ENCODE measurements at regions not wholly inside any gene's neighbourhood (a gene's known extent, or its start where the extent isn't known, plus 50 kb on each side); places are given as distances from the start of the nearest gene placed in this dataset.

DNA sequence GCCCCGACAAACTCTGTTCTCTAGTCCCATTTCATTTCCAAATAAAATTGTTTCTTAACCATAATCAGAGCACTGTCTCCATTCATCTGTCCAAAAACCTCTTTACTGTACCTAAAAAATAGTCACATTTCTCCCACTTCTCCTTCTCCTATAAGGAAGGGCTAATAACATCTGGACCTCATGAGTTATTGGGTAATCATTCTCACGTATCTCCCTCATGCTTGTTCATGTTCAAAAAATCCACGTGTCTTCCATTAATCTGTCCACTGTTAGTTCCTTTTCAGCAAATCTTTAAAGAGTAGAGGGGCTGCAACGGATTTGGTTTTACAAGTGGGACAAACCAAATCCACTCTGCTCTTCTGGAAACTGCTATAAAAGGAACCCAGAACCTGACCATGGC lies 1418.8 kb downstream of the MRPL39 start:
- no peak overlapping the region for H3K27ac ChIP-seq (ENCODE audit: low read length in 2 of 2)
- H2AFZ ChIP-seq (ENCODE audit: insufficient read depth, low read depth, low read length, poor library complexity, severe bottlenecking) = no peak overlapping the region
- no peaks in the 10 kb centered on the region for H3K4me1 ChIP-seq (ENCODE audit: control insufficient read depth in 2 of 2, insufficient read depth in 2 of 2, low read length in 2 of 2)
- Mint-ChIP-seq H3K27me3 (no peaks in the 10 kb centered on the region), H3K27ac (no peak overlapping the region), H3K4me3 (no peak overlapping the region), H3K4me1 (no peaks in the 10 kb centered on the region), H3K9me3 (ENCODE audit: insufficient read depth) (no peaks in the 10 kb centered on the region)
- no peak overlapping the region for H3K9ac ChIP-seq (ENCODE audit: low read length)
- no peak overlapping the region for H3K4me3 ChIP-seq (ENCODE audit: control extremely low read depth in 1 of 5, extremely low read depth in 1 of 5, insufficient read depth in 1 of 5, low read depth in 2 of 5, low read length in 4 of 5)
- TF ChIP-seq CTCF (IDR thresholded peaks at IDR 0.05) (no peak), EZH2 (IDR thresholded peaks at IDR 0.05; ENCODE audit: borderline replicate concordance, insufficient read depth, low read depth, low read length, poor library complexity, severe bottlenecking) (no peak)
- no peaks in the 10 kb centered on the region for H3K36me3 ChIP-seq (replicated peaks in 1 of 2; ENCODE audit: control extremely low read depth in 1 of 2, control insufficient read depth in 1 of 2, extremely low read depth in 1 of 2, insufficient read depth in 2 of 2, low read length in 1 of 2)
- POLR2A ChIA-PET = no interaction called here
- no peak for ATAC-seq (ENCODE audit: low read depth)
- H4K20me1 ChIP-seq (ENCODE audit: control insufficient read depth, insufficient read depth, low read length, poor library complexity, severe bottlenecking) = no peaks in the 10 kb centered on the region
- DNase-seq = no peak
- no CpG with 5 or more reads among the region's 4 CpGs for WGBS (ENCODE audit: insufficient coverage)
- H3K9me3 ChIP-seq (ENCODE audit: control extremely low read depth in 1 of 3, control insufficient read depth in 2 of 3, insufficient read depth in 1 of 3, low read length in 2 of 3) = no peaks in the 10 kb centered on the region
- CTCF ChIA-PET = no interaction called here
- intact Hi-C loops (cut with micrococcal nuclease) = no loop called here
- H3K79me2 ChIP-seq (ENCODE audit: control insufficient read depth, insufficient read depth, low read length) = no peaks in the 10 kb centered on the region
- no peaks in the 10 kb centered on the region for H3K27me3 ChIP-seq (replicated peaks in 1 of 4; ENCODE audit: control extremely low read depth in 1 of 4, control insufficient read depth in 3 of 4, insufficient read depth in 4 of 4, low read length in 3 of 4)
- no peak overlapping the region for H3K4me2 ChIP-seq (replicated peaks; ENCODE audit: low read depth, low read length, poor library complexity, severe bottlenecking)

DNA sequence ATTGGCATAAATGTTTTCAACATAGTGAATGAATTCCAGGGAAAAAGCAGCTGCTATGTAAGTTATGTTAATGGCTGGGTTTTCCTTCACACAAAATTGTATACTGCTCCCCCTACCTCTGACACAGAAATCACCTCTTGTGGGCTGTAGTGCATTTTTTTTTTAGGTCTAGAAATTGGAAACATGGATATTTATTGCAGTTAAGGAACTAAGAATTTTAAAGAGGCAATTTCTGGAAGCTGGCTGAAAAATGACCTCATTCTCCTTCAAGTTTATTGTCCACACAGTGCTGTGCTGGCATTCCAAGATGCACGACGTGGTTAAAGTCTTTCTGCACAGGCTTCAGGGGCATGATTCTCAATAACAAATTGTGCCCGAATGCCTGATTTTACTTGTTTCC lies 1424.2 kb downstream of the MRPL39 start:
- no peak overlapping the region for H3K9ac ChIP-seq (ENCODE audit: low read length)
- H3K27ac Mint-ChIP-seq = no peak overlapping the region
- no peak overlapping the region for H3K4me3 ChIP-seq (ENCODE audit: control extremely low read depth in 1 of 5, extremely low read depth in 1 of 5, insufficient read depth in 1 of 5, low read depth in 2 of 5, low read length in 4 of 5)
- no peak overlapping the region for H2AFZ ChIP-seq (ENCODE audit: insufficient read depth, low read depth, low read length, poor library complexity, severe bottlenecking)
- DNase-seq (no peak), ATAC-seq (ENCODE audit: low read depth) (no peak)
- no peaks in the 10 kb centered on the region for H3K27me3 ChIP-seq (replicated peaks in 1 of 4; ENCODE audit: control extremely low read depth in 1 of 4, control insufficient read depth in 3 of 4, insufficient read depth in 4 of 4, low read length in 3 of 4)
- no peaks in the 10 kb centered on the region for H4K20me1 ChIP-seq (ENCODE audit: control insufficient read depth, insufficient read depth, low read length, poor library complexity, severe bottlenecking)
- H3K4me1 ChIP-seq (ENCODE audit: control insufficient read depth in 2 of 2, insufficient read depth in 2 of 2, low read length in 2 of 2) = no peaks in the 10 kb centered on the region
- no peak overlapping the region for H3K27ac ChIP-seq (ENCODE audit: low read length in 2 of 2)
- intact Hi-C loops (cut with micrococcal nuclease) = no loop called here
- no peak overlapping the region for H3K4me2 ChIP-seq (replicated peaks; ENCODE audit: low read depth, low read length, poor library complexity, severe bottlenecking)
- H3K79me2 ChIP-seq (ENCODE audit: control insufficient read depth, insufficient read depth, low read length) = no peaks in the 10 kb centered on the region
- POLR2A ChIA-PET = no interaction called here
- no peaks in the 10 kb centered on the region for H3K4me1 Mint-ChIP-seq
- H3K9me3 Mint-ChIP-seq (ENCODE audit: insufficient read depth) = peaks cover 4% of the 10 kb centered on the region
- no peak for TF ChIP-seq CTCF (IDR thresholded peaks at IDR 0.05)
- no peak for TF ChIP-seq EZH2 (IDR thresholded peaks at IDR 0.05; ENCODE audit: borderline replicate concordance, insufficient read depth, low read depth, low read length, poor library complexity, severe bottlenecking)
- no CpG with 5 or more reads among the region's 3 CpGs for WGBS (ENCODE audit: insufficient coverage)
- no peaks in the 10 kb centered on the region for H3K36me3 ChIP-seq (replicated peaks in 1 of 2; ENCODE audit: control extremely low read depth in 1 of 2, control insufficient read depth in 1 of 2, extremely low read depth in 1 of 2, insufficient read depth in 2 of 2, low read length in 1 of 2)
- peaks cover 0 to 2% (median 0%) of the 10 kb centered on the region in 3 donors for H3K9me3 ChIP-seq (ENCODE audit: control extremely low read depth in 1 of 3, control insufficient read depth in 2 of 3, insufficient read depth in 1 of 3, low read length in 2 of 3)
- no peaks in the 10 kb centered on the region for H3K27me3 Mint-ChIP-seq
- no peak overlapping the region for H3K4me3 Mint-ChIP-seq
- CTCF ChIA-PET = no interaction called here

Measured in B cell (primary cell).